Kidney (tissue), 13 donors: ENCODE measurements at regions not wholly inside any gene's neighbourhood (a gene's known extent, or its start where the extent isn't known, plus 50 kb on each side); places are given as distances from the start of the nearest gene placed in this dataset.

Experiments used
- DNase-seq, 5 donors: peaks; one replicate each; pipeline ENCODE4 v3.0.0-alpha.2; 2013 to 2020
- FAIRE-seq: peaks from 2 replicates; lab custom pipeline; 2012; peaks lifted over from hg19 to GRCh38; lab: Jason Lieb, UNC
- H3K27ac ChIP-seq, 2 donors: one replicate each; pipeline ENCODE4 v1.7.0; 2013; ENCODE audit warnings: low read depth in 2 of 2, low read length in 2 of 2, inconsistent platforms in 1 of 2
- H3K27me3 ChIP-seq: one replicate; pipeline ENCODE4 v1.7.1; 2013; ENCODE audit warnings: low read length, inconsistent platforms; ENCODE audit not compliant: control insufficient read depth, insufficient read depth
- H3K36me3 ChIP-seq, 3 donors: one replicate each; pipeline versions ENCODE4 v1.7.0 to v1.7.1; 2013; ENCODE audit warnings: low read length in 3 of 3, control low read depth in 1 of 3, inconsistent platforms in 1 of 3; ENCODE audit not compliant: insufficient read depth in 3 of 3, control insufficient read depth in 2 of 3
- H3K4me1 ChIP-seq, 3 donors: one replicate each; pipeline versions ENCODE4 v1.7.0 to v1.7.1; 2013; ENCODE audit warnings: low read length in 3 of 3, inconsistent platforms in 1 of 3, low read depth in 1 of 3; ENCODE audit not compliant: control insufficient read depth in 2 of 3, insufficient read depth in 2 of 3
- H3K4me3 ChIP-seq, 3 donors: one replicate each; pipeline versions ENCODE4 v1.7.0 to v1.8.1; 2013; ENCODE audit warnings: low read length in 3 of 3, control low read depth in 1 of 3, inconsistent platforms in 1 of 3
- H3K9ac ChIP-seq, 3 donors: one replicate each; pipeline versions ENCODE4 v1.7.0 to v1.7.1; 2013; ENCODE audit warnings: low read length in 3 of 3, control low read depth in 1 of 3, inconsistent platforms in 1 of 3
- H3K9me3 ChIP-seq, 3 donors: one replicate each; pipeline versions ENCODE4 v1.7.0 to v1.7.1; 2013; ENCODE audit warnings: low read length in 3 of 3, control low read depth in 1 of 3, inconsistent platforms in 1 of 3; ENCODE audit not compliant: control insufficient read depth in 2 of 3, insufficient read depth in 1 of 3
- CTCF ChIP-seq: IDR thresholded peaks from 3 replicates; pipeline ENCODE4 v1.5.1; 2012; ENCODE audit warnings: mild to moderate bottlenecking, moderate library complexity, borderline replicate concordance; ENCODE audit not compliant: insufficient read depth; ENCODE audit errors: extremely low read depth
- intact Hi-C: fragments of 100-400 bp; cut with DNase I; formaldehyde crosslinking; loops from one replicate; pipeline ENCODE4 v1.11.1; 2022
- donor health status: control.
- donor health status: control.
- donor health status: control.
- donor health status: control.
- donor health status: control.
- donor health status: DM: yes; HTN: yes; CAD: no.
- donor health status: Normal renal cell carcinoma (clear cell type).

- intact Hi-C loops: no loop called here
- no peaks in the 10 kb centered on the region for H3K4me1 ChIP-seq
- FAIRE-seq: no peak
- H3K4me3 ChIP-seq: no peak overlapping the region
- H3K9me3 ChIP-seq: no peaks in the 10 kb centered on the region
- no peak for DNase-seq
- no peak overlapping the region for H3K27ac ChIP-seq
- no peak overlapping the region for H3K9ac ChIP-seq
- TF ChIP-seq CTCF: no peak
- H3K36me3 ChIP-seq: no peaks in the 10 kb centered on the region
- no peaks in the 10 kb centered on the region for H3K27me3 ChIP-seq
Observed at GRCh38 chr3:23100106-23100505, 103.0 kb upstream of the UBE2E2 start.

- intact Hi-C loops: no loop called here
- no peaks in the 10 kb centered on the region for H3K4me1 ChIP-seq
- no peaks in the 10 kb centered on the region for H3K36me3 ChIP-seq
- H3K27me3 ChIP-seq: no peaks in the 10 kb centered on the region
- H3K9me3 ChIP-seq: no peaks in the 10 kb centered on the region
- H3K4me3 ChIP-seq: no peak overlapping the region
- DNase-seq: no peak
- no peak overlapping the region for H3K27ac ChIP-seq
- H3K9ac ChIP-seq: no peak overlapping the region
- no peak for TF ChIP-seq CTCF
- no peak for FAIRE-seq
Observed at GRCh38 chr3:23103764-23104163, 99.4 kb upstream of the UBE2E2 start.

- Histone ChIP-seq H3K27me3 (no peaks in the 10 kb centered on the region), H3K9me3 (no peaks in the 10 kb centered on the region), H3K27ac (no peak overlapping the region), H3K4me3 (no peak overlapping the region), H3K9ac (no peak overlapping the region), H3K4me1 (no peaks in the 10 kb centered on the region), H3K36me3 (no peaks in the 10 kb centered on the region)
- FAIRE-seq (no peak), DNase-seq (peak in 1 of 5 donors; percentile 34)
- no peak for TF ChIP-seq CTCF
- intact Hi-C loops: no loop called here
Observed at GRCh38 chr3:23105048-23105447, 98.1 kb upstream of the UBE2E2 start.

- Histone ChIP-seq H3K9me3 (no peaks in the 10 kb centered on the region), H3K27ac (no peak overlapping the region), H3K9ac (no peak overlapping the region), H3K36me3 (no peaks in the 10 kb centered on the region), H3K4me3 (no peak overlapping the region), H3K4me1 (no peaks in the 10 kb centered on the region), H3K27me3 (no peaks in the 10 kb centered on the region)
- intact Hi-C loops: no loop called here
- FAIRE-seq (no peak), DNase-seq (no peak)
- TF ChIP-seq CTCF: no peak
Observed at GRCh38 chr3:23106666-23107065, 96.5 kb upstream of the UBE2E2 start.
